Activated T-helper 17 cell treated with anti-CD3 and anti-CD28 coated beads, Interleukin-2, amount 50 U/mL, for 72 hours (primary cell): ENCODE measurements at regions not wholly inside any gene's neighbourhood (a gene's known extent, or its start where the extent isn't known, plus 50 kb on each side); places are given as distances from the start of the nearest gene placed in this dataset.
"Not testable (repeated sequence)": the region's sequence is repeated elsewhere in the genome, so short reads cannot be mapped to it uniquely, and the experiment has no call there.

Experiments
- ATAC-seq: fragments of 150-1000 bp; cut with Tn5 transposase; replicated peaks from 2 replicates; pipeline ENCODE4 v1.10.0; 2021; ENCODE audit warnings: mild to moderate bottlenecking, moderate library complexity
- H3K27ac Mint-ChIP-seq: one replicate; pipeline ENCODE4 v1.8.0; 2022; ENCODE audit warnings: mixed read lengths
- H3K27me3 Mint-ChIP-seq: one replicate; pipeline ENCODE4 v1.8.0; 2022; ENCODE audit warnings: mixed read lengths
- H3K36me3 Mint-ChIP-seq: one replicate; pipeline ENCODE4 v1.8.0; 2022; ENCODE audit warnings: low read depth, mild to moderate bottlenecking, mixed read lengths
- H3K4me1 Mint-ChIP-seq: one replicate; pipeline ENCODE4 v1.8.0; 2022; ENCODE audit warnings: mixed read lengths
- H3K4me3 Mint-ChIP-seq: one replicate; pipeline ENCODE4 v1.8.0; 2022; ENCODE audit warnings: mild to moderate bottlenecking, mixed read lengths
- H3K9me3 Mint-ChIP-seq: one replicate; pipeline ENCODE4 v1.8.0; 2022; ENCODE audit warnings: mixed read lengths

DNA sequence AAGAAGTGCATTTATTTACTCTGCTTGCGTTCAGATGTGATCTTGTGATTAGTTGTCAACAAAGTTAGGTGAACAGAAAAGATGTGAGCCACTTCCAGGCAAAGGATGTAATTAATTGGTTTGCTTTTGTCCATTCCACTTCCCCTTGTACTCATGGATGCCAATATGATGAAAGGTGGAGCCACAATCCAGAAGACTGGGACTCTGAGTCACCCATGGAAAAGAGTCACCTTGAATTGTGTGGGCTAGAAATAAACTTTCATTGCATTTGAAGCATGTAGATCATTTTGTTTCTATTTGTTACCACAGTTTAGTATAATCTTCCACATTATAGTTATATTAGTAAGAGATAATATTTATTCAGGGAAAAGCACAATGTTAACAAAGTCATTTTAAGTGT, 684.2 kb downstream of the LTN1 start:
- H3K27ac Mint-ChIP-seq = no peak overlapping the region
- no peak for ATAC-seq
- H3K4me3 Mint-ChIP-seq = no peak overlapping the region
- no peaks in the 10 kb centered on the region for H3K4me1 Mint-ChIP-seq
- H3K9me3 Mint-ChIP-seq = peaks cover 9% of the 10 kb centered on the region
- H3K36me3 Mint-ChIP-seq = no peaks in the 10 kb centered on the region
- no peaks in the 10 kb centered on the region for H3K27me3 Mint-ChIP-seq

DNA sequence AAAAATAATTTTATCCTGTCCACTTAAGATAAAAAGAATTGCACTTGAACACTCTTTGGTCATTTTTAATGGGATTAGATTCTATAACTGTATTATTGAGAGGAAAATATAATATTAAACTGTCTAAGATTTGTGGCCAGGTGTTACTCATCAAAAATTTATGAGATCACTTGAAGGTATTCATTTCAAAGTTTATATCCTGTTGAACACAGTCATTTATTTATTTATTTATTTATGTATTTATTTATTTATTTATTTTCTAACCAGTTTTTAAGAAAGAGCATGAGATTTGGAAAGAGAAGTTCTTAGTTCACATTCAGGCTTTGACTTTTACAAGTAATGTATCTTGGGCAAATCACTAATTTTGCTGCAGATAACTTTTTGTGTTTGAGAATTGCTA, 692.7 kb downstream of the LTN1 start:
- Mint-ChIP-seq H3K27ac (no peak overlapping the region), H3K4me1 (no peaks in the 10 kb centered on the region), H3K36me3 (no peaks in the 10 kb centered on the region), H3K4me3 (no peak overlapping the region), H3K9me3 (no peaks in the 10 kb centered on the region), H3K27me3 (peaks cover 4% of the 10 kb centered on the region)
- no peak for ATAC-seq

DNA sequence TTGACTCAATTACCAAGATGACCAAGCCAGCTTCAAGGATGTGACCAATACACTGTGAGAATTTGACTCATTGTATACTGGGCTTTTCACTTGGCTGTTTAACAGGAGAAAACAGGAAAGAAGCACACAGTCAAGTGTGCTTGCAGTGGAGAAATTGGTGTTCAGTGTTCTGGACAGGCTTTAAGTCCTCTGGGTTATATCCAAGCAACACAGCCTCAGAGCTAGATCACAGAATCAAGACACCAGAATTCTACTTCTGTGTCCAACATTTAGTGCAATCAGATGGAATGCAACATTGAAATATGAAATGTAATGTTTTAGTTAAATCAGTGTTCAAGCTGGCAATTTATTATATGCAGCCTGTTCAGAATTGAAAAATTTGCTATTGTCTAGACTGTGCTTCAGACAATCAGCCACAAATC, 694.4 kb downstream of the LTN1 start:
- no peak overlapping the region for H3K27ac Mint-ChIP-seq
- no peaks in the 10 kb centered on the region for H3K36me3 Mint-ChIP-seq
- H3K4me3 Mint-ChIP-seq = no peak overlapping the region
- peaks cover 4% of the 10 kb centered on the region for H3K27me3 Mint-ChIP-seq
- ATAC-seq = no peak
- no peaks in the 10 kb centered on the region for H3K4me1 Mint-ChIP-seq
- H3K9me3 Mint-ChIP-seq = no peaks in the 10 kb centered on the region

- peaks cover 9% of the 10 kb centered on the region for H3K9me3 Mint-ChIP-seq
- H3K36me3 Mint-ChIP-seq = no peaks in the 10 kb centered on the region
- no peak for ATAC-seq
- no peak overlapping the region for H3K4me3 Mint-ChIP-seq
- H3K27ac Mint-ChIP-seq = no peak overlapping the region
- no peaks in the 10 kb centered on the region for H3K4me1 Mint-ChIP-seq
- H3K27me3 Mint-ChIP-seq = peaks cover 4% of the 10 kb centered on the region
These were observed 698.6 kb downstream of the LTN1 start for GRCh38 chr21:28294051-28294450.

- Mint-ChIP-seq H3K27me3 (no peaks in the 10 kb centered on the region), H3K4me3 (no peak overlapping the region), H3K9me3 (peaks cover 7% of the 10 kb centered on the region), H3K27ac (no peak overlapping the region), H3K36me3 (no peaks in the 10 kb centered on the region), H3K4me1 (no peaks in the 10 kb centered on the region)
- no peak for ATAC-seq
These were observed 708.8 kb downstream of the LTN1 start for GRCh38 chr21:28283641-28284490.

DNA sequence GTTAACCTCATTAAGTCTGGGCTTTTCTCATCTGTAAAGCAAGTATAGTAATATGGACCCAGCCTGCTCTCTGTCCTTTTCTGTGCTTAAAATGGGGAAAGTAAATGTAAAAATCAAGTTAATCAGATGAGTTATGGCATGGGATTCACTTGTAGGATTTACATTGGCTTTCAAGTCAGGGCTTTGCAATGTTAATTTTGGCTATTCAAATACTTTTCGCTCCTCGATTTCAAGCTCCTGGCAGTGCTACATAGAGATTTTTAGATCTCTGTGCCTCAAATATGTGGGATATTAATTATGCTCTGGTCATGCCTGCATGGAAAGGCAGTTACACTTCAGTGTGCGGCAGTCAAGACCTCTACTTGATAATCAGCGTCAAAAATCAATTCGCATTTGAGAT, 709.8 kb downstream of the LTN1 start:
- ATAC-seq = no peak
- no peak overlapping the region for H3K4me3 Mint-ChIP-seq
- no peak overlapping the region for H3K27ac Mint-ChIP-seq
- H3K4me1 Mint-ChIP-seq = no peaks in the 10 kb centered on the region
- H3K36me3 Mint-ChIP-seq = no peaks in the 10 kb centered on the region
- peaks cover 7% of the 10 kb centered on the region for H3K9me3 Mint-ChIP-seq
- H3K27me3 Mint-ChIP-seq = peaks cover 2% of the 10 kb centered on the region

- not testable (repeated sequence) for H3K4me3 Mint-ChIP-seq, H3K27ac Mint-ChIP-seq, H3K9me3 Mint-ChIP-seq, ATAC-seq, H3K4me1 Mint-ChIP-seq, H3K36me3 Mint-ChIP-seq, H3K27me3 Mint-ChIP-seq
These were observed 711.3 kb downstream of the LTN1 start for GRCh38 chr21:28281357-28281756.

- no peak overlapping the region for H3K27ac Mint-ChIP-seq
- peaks cover 7% of the 10 kb centered on the region for H3K9me3 Mint-ChIP-seq
- H3K27me3 Mint-ChIP-seq = peaks cover 3% of the 10 kb centered on the region
- no peak overlapping the region for H3K4me3 Mint-ChIP-seq
- H3K36me3 Mint-ChIP-seq = no peaks in the 10 kb centered on the region
- H3K4me1 Mint-ChIP-seq = no peaks in the 10 kb centered on the region
- no peak for ATAC-seq
These were observed 712.1 kb downstream of the LTN1 start for GRCh38 chr21:28280611-28281010.

DNA sequence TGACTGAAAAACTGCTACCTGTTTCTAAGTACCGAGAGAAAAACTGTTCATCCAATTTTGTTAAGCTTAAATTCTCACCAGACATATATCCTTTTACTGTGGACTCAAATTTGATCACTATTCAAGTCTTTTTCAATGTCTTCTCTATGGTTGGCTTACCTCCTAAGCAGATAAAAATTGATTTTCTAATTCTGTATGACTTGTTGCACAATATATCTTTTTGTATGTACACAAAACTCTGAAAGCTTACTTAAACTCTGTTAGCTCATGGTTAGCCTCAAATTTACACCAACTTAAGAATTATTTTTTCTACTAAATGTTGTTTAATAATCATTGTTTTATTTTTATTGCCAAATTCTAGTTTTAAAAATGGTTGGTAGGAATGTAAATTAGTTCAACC, 715.4 kb downstream of the LTN1 start:
- no peak overlapping the region for H3K4me3 Mint-ChIP-seq
- H3K4me1 Mint-ChIP-seq = no peaks in the 10 kb centered on the region
- no peaks in the 10 kb centered on the region for H3K36me3 Mint-ChIP-seq
- peaks cover 7% of the 10 kb centered on the region for H3K9me3 Mint-ChIP-seq
- peaks cover 3% of the 10 kb centered on the region for H3K27me3 Mint-ChIP-seq
- H3K27ac Mint-ChIP-seq = no peak overlapping the region
- no peak for ATAC-seq

- no peak for ATAC-seq
- Mint-ChIP-seq H3K36me3 (no peaks in the 10 kb centered on the region), H3K4me1 (no peaks in the 10 kb centered on the region), H3K9me3 (peaks cover 7% of the 10 kb centered on the region), H3K27me3 (no peaks in the 10 kb centered on the region), H3K4me3 (no peak overlapping the region), H3K27ac (no peak overlapping the region)
These were observed 720.2 kb downstream of the LTN1 start for GRCh38 chr21:28272272-28272992.

- Mint-ChIP-seq H3K27ac (no peak overlapping the region), H3K4me3 (no peak overlapping the region), H3K9me3 (peaks cover 7% of the 10 kb centered on the region), H3K4me1 (no peaks in the 10 kb centered on the region), H3K36me3 (no peaks in the 10 kb centered on the region), H3K27me3 (no peaks in the 10 kb centered on the region)
- ATAC-seq = no peak
These were observed 723.5 kb downstream of the LTN1 start for GRCh38 chr21:28269173-28269572.

GRCh38 chr21:28268685-28269084, 724.0 kb downstream of the LTN1 start:
- no peak for ATAC-seq
- H3K36me3 Mint-ChIP-seq = no peaks in the 10 kb centered on the region
- H3K4me3 Mint-ChIP-seq = no peak overlapping the region
- H3K27ac Mint-ChIP-seq = no peak overlapping the region
- no peaks in the 10 kb centered on the region for H3K27me3 Mint-ChIP-seq
- no peaks in the 10 kb centered on the region for H3K4me1 Mint-ChIP-seq
- peaks cover 7% of the 10 kb centered on the region for H3K9me3 Mint-ChIP-seq

DNA sequence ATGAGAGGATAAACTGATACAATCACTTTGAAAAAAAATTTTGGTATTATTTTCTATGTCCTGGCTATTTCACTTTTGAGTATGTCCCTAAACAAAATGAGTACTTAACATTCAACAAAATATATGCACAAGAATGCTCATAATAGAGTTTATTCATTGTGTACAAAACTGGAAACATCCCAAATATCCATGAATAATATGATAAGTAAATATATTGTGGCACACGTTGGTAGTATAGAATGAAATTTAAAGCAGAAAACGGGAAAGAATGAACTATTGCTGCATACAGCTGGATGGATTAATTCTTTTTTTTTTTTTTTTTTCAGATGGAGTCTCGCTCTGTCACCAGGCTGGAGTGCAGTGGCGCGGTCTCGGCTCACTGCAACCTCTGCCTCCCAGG, 725.2 kb downstream of the LTN1 start:
- no peaks in the 10 kb centered on the region for H3K36me3 Mint-ChIP-seq
- no peaks in the 10 kb centered on the region for H3K4me1 Mint-ChIP-seq
- H3K27ac Mint-ChIP-seq = no peak overlapping the region
- H3K27me3 Mint-ChIP-seq = no peaks in the 10 kb centered on the region
- ATAC-seq = no peak
- no peak overlapping the region for H3K4me3 Mint-ChIP-seq
- H3K9me3 Mint-ChIP-seq = peaks cover 7% of the 10 kb centered on the region

DNA sequence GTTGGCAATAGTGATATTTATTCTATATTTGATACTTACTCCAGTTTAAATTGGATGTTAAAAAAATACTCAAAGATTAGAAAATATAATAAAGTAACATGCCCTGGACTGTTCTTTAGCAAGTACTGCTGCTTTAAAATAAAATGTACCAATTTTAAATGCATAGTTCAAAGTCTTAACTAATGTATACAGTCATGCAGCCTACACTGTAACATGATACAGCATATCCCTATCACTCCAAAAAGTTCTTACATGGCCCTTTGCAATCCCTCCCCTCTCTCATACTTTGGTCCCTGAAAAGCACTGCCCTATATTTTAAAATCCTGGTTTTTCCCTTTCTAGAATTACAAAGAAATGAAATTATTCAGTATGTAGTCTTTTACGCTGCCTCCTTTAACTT, 726.6 kb downstream of the LTN1 start:
- Mint-ChIP-seq H3K27ac (no peak overlapping the region), H3K4me1 (no peaks in the 10 kb centered on the region), H3K4me3 (no peak overlapping the region), H3K27me3 (no peaks in the 10 kb centered on the region), H3K36me3 (no peaks in the 10 kb centered on the region), H3K9me3 (peaks cover 7% of the 10 kb centered on the region)
- no peak for ATAC-seq

GRCh38 chr21:28263974-28264373, 728.7 kb downstream of the LTN1 start:
- Mint-ChIP-seq H3K36me3 (no peaks in the 10 kb centered on the region), H3K27me3 (no peaks in the 10 kb centered on the region), H3K9me3 (no peaks in the 10 kb centered on the region)

More at GRCh38 chr21:28263974-28264373, 728.7 kb downstream of the LTN1 start:
- no peaks in the 10 kb centered on the region for H3K4me1 Mint-ChIP-seq
- ATAC-seq = no peak
- H3K4me3 Mint-ChIP-seq = no peak overlapping the region
- H3K27ac Mint-ChIP-seq = no peak overlapping the region
